Hepatocyte (in vitro differentiated cells): ENCODE measurements at regions not wholly inside any gene's neighbourhood (a gene's known extent, or its start where the extent isn't known, plus 50 kb on each side); places are given as distances from the start of the nearest gene placed in this dataset.

Experiments
- EZH2 ChIP-seq: fragments of 200-600 bp; sonication (generic); IDR thresholded peaks from 2 replicates; pipeline ENCODE4 v1.6.1; 2016; ENCODE audit warnings: antibody characterized with exemption, mild to moderate bottlenecking, borderline replicate concordance
- TF ChIP-seq, protein P1 (sequence below): fragments of 200-600 bp; sonication (generic); IDR thresholded peaks from 2 replicates; pipeline ENCODE4 v1.5.1; 2016; ENCODE audit warnings: antibody characterized with exemption, mild to moderate bottlenecking; ENCODE audit not compliant: poor library complexity

DNA sequence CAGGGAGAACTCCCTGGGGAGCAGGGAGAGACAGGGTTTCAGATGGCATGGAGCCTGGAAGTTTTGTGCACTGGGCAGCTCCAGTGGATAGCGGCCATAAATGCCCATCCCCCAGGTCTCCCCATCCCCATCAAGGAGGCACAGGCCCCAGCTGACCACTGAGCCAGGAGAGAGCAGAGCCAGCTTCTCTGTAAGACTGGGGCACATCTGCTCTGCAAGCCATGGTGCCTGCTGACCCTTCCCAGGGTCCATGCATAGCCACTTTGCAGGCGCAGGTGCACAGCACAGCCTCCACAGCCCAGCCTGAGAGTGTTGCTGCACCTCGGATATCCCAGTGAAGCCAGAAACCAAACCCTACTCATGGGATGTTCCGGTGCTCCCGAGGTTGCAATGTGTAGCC, 206.3 kb upstream of the SPANXN4 start:
- TF ChIP-seq, protein P1, sequence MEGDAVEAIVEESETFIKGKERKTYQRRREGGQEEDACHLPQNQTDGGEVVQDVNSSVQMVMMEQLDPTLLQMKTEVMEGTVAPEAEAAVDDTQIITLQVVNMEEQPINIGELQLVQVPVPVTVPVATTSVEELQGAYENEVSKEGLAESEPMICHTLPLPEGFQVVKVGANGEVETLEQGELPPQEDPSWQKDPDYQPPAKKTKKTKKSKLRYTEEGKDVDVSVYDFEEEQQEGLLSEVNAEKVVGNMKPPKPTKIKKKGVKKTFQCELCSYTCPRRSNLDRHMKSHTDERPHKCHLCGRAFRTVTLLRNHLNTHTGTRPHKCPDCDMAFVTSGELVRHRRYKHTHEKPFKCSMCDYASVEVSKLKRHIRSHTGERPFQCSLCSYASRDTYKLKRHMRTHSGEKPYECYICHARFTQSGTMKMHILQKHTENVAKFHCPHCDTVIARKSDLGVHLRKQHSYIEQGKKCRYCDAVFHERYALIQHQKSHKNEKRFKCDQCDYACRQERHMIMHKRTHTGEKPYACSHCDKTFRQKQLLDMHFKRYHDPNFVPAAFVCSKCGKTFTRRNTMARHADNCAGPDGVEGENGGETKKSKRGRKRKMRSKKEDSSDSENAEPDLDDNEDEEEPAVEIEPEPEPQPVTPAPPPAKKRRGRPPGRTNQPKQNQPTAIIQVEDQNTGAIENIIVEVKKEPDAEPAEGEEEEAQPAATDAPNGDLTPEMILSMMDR: no peak
- no peak for TF ChIP-seq EZH2
